ENCODE measurements at regions not wholly inside any gene's neighbourhood (a gene's known extent, or its start where the extent isn't known, plus 50 kb on each side); places are given as distances from the start of the nearest gene placed in this dataset.

DNA sequence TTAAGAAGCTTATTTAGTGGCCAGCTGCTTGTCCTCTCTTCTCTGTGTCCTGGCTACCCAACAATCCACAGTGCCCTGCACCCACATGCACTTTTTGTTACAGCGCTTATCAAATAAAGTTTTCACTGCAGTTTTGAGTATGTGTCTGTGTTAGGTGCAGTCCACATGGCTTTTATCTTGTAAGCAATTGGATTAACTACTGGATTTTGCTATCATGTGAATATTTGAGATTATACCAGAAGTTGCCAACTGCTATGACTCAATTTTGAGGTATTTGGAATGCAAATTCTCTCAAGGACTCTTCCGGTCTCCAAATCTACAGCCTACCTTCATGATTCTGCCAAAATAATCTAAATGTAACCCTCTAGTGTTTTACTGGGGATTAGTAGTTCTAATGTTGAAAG lies 690.2 kb downstream of the NR2F1-AS1 start:
- TF ChIP-seq, protein P1, sequence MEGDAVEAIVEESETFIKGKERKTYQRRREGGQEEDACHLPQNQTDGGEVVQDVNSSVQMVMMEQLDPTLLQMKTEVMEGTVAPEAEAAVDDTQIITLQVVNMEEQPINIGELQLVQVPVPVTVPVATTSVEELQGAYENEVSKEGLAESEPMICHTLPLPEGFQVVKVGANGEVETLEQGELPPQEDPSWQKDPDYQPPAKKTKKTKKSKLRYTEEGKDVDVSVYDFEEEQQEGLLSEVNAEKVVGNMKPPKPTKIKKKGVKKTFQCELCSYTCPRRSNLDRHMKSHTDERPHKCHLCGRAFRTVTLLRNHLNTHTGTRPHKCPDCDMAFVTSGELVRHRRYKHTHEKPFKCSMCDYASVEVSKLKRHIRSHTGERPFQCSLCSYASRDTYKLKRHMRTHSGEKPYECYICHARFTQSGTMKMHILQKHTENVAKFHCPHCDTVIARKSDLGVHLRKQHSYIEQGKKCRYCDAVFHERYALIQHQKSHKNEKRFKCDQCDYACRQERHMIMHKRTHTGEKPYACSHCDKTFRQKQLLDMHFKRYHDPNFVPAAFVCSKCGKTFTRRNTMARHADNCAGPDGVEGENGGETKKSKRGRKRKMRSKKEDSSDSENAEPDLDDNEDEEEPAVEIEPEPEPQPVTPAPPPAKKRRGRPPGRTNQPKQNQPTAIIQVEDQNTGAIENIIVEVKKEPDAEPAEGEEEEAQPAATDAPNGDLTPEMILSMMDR (conservative IDR thresholded peaks at IDR 0.05 in 1 of 2, IDR thresholded peaks at IDR 0.05 in 1 of 2; ENCODE audit: extremely low read depth in 1 of 2, insufficient read depth in 1 of 2, low read depth in 1 of 2, low read length in 2 of 2) = no peak
- no peak for TF ChIP-seq EZH2 (IDR thresholded peaks at IDR 0.05; ENCODE audit: borderline replicate concordance, low read length)
